Chondrocyte (in vitro differentiated cells): ENCODE measurements at regions not wholly inside any gene's neighbourhood (a gene's known extent, or its start where the extent isn't known, plus 50 kb on each side); places are given as distances from the start of the nearest gene placed in this dataset.

Experiments
- DNase-seq: peaks from one replicate; pipeline ENCODE4 v3.0.0; 2021; ENCODE audit warnings: mixed read lengths, low spot score
- H3K27ac Mint-ChIP-seq: one replicate; pipeline ENCODE4 v1.8.0; 2021; ENCODE audit warnings: mild to moderate bottlenecking, moderate library complexity, mixed read lengths; ENCODE audit not compliant: unreplicated experiment
- H3K27me3 Mint-ChIP-seq: 2 replicates; pipeline ENCODE4 v1.8.0; 2021; ENCODE audit warnings: low read depth, mixed read lengths
- H3K36me3 Mint-ChIP-seq: 2 replicates; pipeline ENCODE4 v1.8.0; 2021; ENCODE audit warnings: low read depth, mixed read lengths
- H3K4me1 Mint-ChIP-seq: 2 replicates; pipeline ENCODE4 v1.8.0; 2021; ENCODE audit warnings: low read depth, mild to moderate bottlenecking, mixed read lengths
- H3K4me3 Mint-ChIP-seq: one replicate; pipeline ENCODE4 v1.8.0; 2021; ENCODE audit warnings: mild to moderate bottlenecking, moderate library complexity, mixed read lengths; ENCODE audit not compliant: unreplicated experiment
- H3K9me3 Mint-ChIP-seq: 2 replicates; pipeline ENCODE4 v1.8.0; 2021; ENCODE audit warnings: low read depth, mixed read lengths
- CTCF ChIP-seq: fragments of 200-600 bp; sonication (generic); IDR thresholded peaks from 2 replicates; pipeline ENCODE4 v1.5.0; 2021; ENCODE audit warnings: antibody characterized with exemption, mild to moderate bottlenecking, moderate library complexity

DNA sequence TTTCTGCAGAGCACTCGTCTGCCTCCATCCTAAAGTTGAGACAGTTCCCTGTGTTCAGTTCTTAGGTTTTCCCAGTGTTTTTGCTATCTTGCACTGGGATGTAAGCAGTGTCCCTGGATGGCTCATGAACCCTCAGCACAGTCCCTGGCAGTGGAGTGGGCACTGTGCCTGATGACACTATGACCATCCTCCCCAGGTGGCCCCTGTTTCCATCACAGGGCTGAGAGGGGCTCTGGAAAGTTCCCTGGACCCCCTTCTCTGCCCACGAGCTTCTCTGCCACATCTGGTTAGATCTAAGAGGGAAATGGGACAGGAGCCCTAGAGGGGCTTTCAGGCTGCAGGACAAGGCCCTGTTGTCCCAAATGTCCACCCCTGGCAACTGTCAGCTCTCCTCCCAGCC lies 249.8 kb upstream of the SFSWAP start:
- TF ChIP-seq CTCF = no peak
- Mint-ChIP-seq H3K27ac (no peak overlapping the region), H3K27me3 (peaks cover 40% of the 10 kb centered on the region), H3K36me3 (no peaks in the 10 kb centered on the region), H3K4me3 (no peak overlapping the region), H3K9me3 (no peaks in the 10 kb centered on the region), H3K4me1 (no peaks in the 10 kb centered on the region)
- DNase-seq = no peak

GRCh38 chr12:131463174-131463573 lies 247.7 kb upstream of the SFSWAP start:
- Mint-ChIP-seq H3K9me3 (peaks cover 5% of the 10 kb centered on the region), H3K27ac (no peak overlapping the region), H3K27me3 (peaks cover 37% of the 10 kb centered on the region), H3K4me1 (no peaks in the 10 kb centered on the region), H3K4me3 (no peak overlapping the region), H3K36me3 (no peaks in the 10 kb centered on the region)
- TF ChIP-seq CTCF = no peak
- DNase-seq = no peak

- no peaks in the 10 kb centered on the region for H3K4me1 Mint-ChIP-seq
- TF ChIP-seq CTCF = no peak
- H3K4me3 Mint-ChIP-seq = no peak overlapping the region
- no peak overlapping the region for H3K27ac Mint-ChIP-seq
- no peaks in the 10 kb centered on the region for H3K36me3 Mint-ChIP-seq
- peaks cover 27% of the 10 kb centered on the region for H3K27me3 Mint-ChIP-seq
- H3K9me3 Mint-ChIP-seq = peaks cover 5% of the 10 kb centered on the region
- DNase-seq = no peak
Measured at GRCh38 chr12:131464081-131464480, 246.8 kb upstream of the SFSWAP start.

GRCh38 chr12:131466306-131466705 lies 244.6 kb upstream of the SFSWAP start:
- Mint-ChIP-seq H3K27me3 (peaks cover 23% of the 10 kb centered on the region), H3K9me3 (peaks cover 5% of the 10 kb centered on the region), H3K27ac (no peak overlapping the region), H3K4me3 (no peak overlapping the region), H3K4me1 (no peaks in the 10 kb centered on the region), H3K36me3 (no peaks in the 10 kb centered on the region)
- no peak for DNase-seq
- no peak for TF ChIP-seq CTCF

DNA sequence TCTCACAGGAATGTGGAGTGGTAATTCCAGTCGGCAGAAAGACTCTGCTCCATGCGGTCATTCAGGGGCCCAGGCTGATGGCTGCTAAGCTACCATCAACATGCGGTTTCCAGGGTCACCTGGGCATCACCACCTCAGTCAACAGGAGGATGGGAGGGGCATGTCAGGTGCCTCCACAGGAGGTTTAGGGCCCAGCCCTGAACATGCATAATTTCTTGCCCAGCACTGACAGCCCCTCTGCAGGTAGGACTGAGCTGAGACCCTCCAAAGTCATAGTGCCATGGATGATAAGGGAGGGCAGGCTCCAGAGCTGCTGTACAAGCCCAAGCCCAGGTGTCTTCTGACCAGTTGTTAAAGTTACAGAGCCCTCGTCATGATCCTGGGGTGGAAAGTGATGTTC lies 244.0 kb upstream of the SFSWAP start:
- Mint-ChIP-seq H3K36me3 (no peaks in the 10 kb centered on the region), H3K27ac (no peak overlapping the region), H3K27me3 (peaks cover 25% of the 10 kb centered on the region), H3K4me3 (no peak overlapping the region), H3K9me3 (peaks cover 5% of the 10 kb centered on the region), H3K4me1 (no peaks in the 10 kb centered on the region)
- no peak for DNase-seq
- no peak for TF ChIP-seq CTCF
